ENCODE measurements at regions not wholly inside any gene's neighbourhood (a gene's known extent, or its start where the extent isn't known, plus 50 kb on each side); places are given as distances from the start of the nearest gene placed in this dataset.
A peak's percentile ranks its signal among the peaks of the same experiment; 100 is the strongest.

- H3K4me3 ChIP-seq (ENCODE audit: low read length in 2 of 2): no peak overlapping the region
- peaks cover 0 to 82% (median 4%) of the 10 kb centered on the region in 3 experiments for H3K27me3 ChIP-seq (ENCODE audit: control insufficient read depth in 3 of 3, insufficient read depth in 3 of 3, low read depth in 1 of 3, low read length in 3 of 3)
- H4K91ac ChIP-seq (ENCODE audit: low read depth, low read length, poor library complexity): no peak overlapping the region
- no peak for DNase-seq (ENCODE audit: low spot score)
- H2BK120ac ChIP-seq (ENCODE audit: low read depth, low read length): no peak overlapping the region
- H3K9me3 ChIP-seq (replicated peaks in 1 of 2; ENCODE audit: control insufficient read depth in 2 of 2, insufficient read depth in 1 of 2, low read depth in 1 of 2, low read length in 2 of 2): peaks cover 0 to 4% of the 10 kb centered on the region in 2 donors
- no peak overlapping the region for H3K4me2 ChIP-seq (ENCODE audit: insufficient read depth, low read length, poor library complexity, severe bottlenecking)
- H2BK15ac ChIP-seq (ENCODE audit: low read length): peak overlapping the region; percentile 81
- no peak overlapping the region for H3K27ac ChIP-seq (replicated peaks; ENCODE audit: low read length)
- H3K4me1 ChIP-seq (ENCODE audit: control insufficient read depth in 2 of 2, insufficient read depth in 1 of 2, low read depth in 1 of 2, low read length in 2 of 2): peaks cover 0 to 39% of the 10 kb centered on the region in 2 donors
- H3K14ac ChIP-seq (ENCODE audit: low read length): peak overlapping the region; percentile 41
- peak overlapping the region; percentile 53 for H2BK12ac ChIP-seq (ENCODE audit: low read length)
- H3K79me1 ChIP-seq (ENCODE audit: low read depth, low read length): no peaks in the 10 kb centered on the region
- H3K36me3 ChIP-seq (replicated peaks in 1 of 2; ENCODE audit: control insufficient read depth in 2 of 2, insufficient read depth in 2 of 2, low read length in 2 of 2): no peaks in the 10 kb centered on the region
- peak overlapping the region; percentile 76 for H3K18ac ChIP-seq (ENCODE audit: low read length)
- no peak overlapping the region for H3K23ac ChIP-seq (ENCODE audit: low read depth, low read length, poor library complexity)
- no CpG with 5 or more reads among the region's 7 CpGs for WGBS, 2 donors (ENCODE audit: extremely low coverage in 2 of 2, insufficient read length in 2 of 2, insufficient replicate concordance in 1 of 2)
- H3K9ac ChIP-seq (ENCODE audit: low read depth, low read length, poor library complexity): peak overlapping the region; percentile 39
- H4K8ac ChIP-seq (ENCODE audit: low read depth, low read length): no peak overlapping the region
- no peak overlapping the region for H3K4ac ChIP-seq (ENCODE audit: low read length)
- H2AK5ac ChIP-seq (ENCODE audit: low read depth, low read length): peak overlapping the region; percentile 85
- no peak overlapping the region for H2AFZ ChIP-seq (ENCODE audit: low read length)
- H2BK5ac ChIP-seq (ENCODE audit: low read length): no peak overlapping the region
These were observed 122.4 kb downstream of the MRPL14 start for GRCh38 chr6:44004625-44005506.

GRCh38 chr6:44004136-44004535, 123.1 kb downstream of the MRPL14 start:
- no peak for DNase-seq (ENCODE audit: low spot score)
- no peak overlapping the region for H3K4me3 ChIP-seq (ENCODE audit: low read length in 2 of 2)
- H3K27me3 ChIP-seq (ENCODE audit: control insufficient read depth in 3 of 3, insufficient read depth in 3 of 3, low read depth in 1 of 3, low read length in 3 of 3): peaks cover 0 to 80% (median 4%) of the 10 kb centered on the region in 3 experiments
- H3K4ac ChIP-seq (ENCODE audit: low read length): no peak overlapping the region
- H3K4me2 ChIP-seq (ENCODE audit: insufficient read depth, low read length, poor library complexity, severe bottlenecking): no peak overlapping the region
- no CpG with 5 or more reads among the region's 9 CpGs for WGBS, 2 donors (ENCODE audit: extremely low coverage in 2 of 2, insufficient read length in 2 of 2, insufficient replicate concordance in 1 of 2)
- H4K91ac ChIP-seq (ENCODE audit: low read depth, low read length, poor library complexity): no peak overlapping the region
- H2BK12ac ChIP-seq (ENCODE audit: low read length): peak overlapping the region; percentile 53
- no peak overlapping the region for H2AFZ ChIP-seq (ENCODE audit: low read length)
- H4K8ac ChIP-seq (ENCODE audit: low read depth, low read length): no peak overlapping the region
- no peaks in the 10 kb centered on the region for H3K36me3 ChIP-seq (replicated peaks in 1 of 2; ENCODE audit: control insufficient read depth in 2 of 2, insufficient read depth in 2 of 2, low read length in 2 of 2)
- peak overlapping the region; percentile 76 for H3K18ac ChIP-seq (ENCODE audit: low read length)
- H3K9me3 ChIP-seq (replicated peaks in 1 of 2; ENCODE audit: control insufficient read depth in 2 of 2, insufficient read depth in 1 of 2, low read depth in 1 of 2, low read length in 2 of 2): peaks cover 0 to 4% of the 10 kb centered on the region in 2 donors
- no peak overlapping the region for H2BK120ac ChIP-seq (ENCODE audit: low read depth, low read length)
- H3K23ac ChIP-seq (ENCODE audit: low read depth, low read length, poor library complexity): no peak overlapping the region
- H3K9ac ChIP-seq (ENCODE audit: low read depth, low read length, poor library complexity): no peak overlapping the region
- H3K4me1 ChIP-seq (ENCODE audit: control insufficient read depth in 2 of 2, insufficient read depth in 1 of 2, low read depth in 1 of 2, low read length in 2 of 2): peaks cover 0 to 39% of the 10 kb centered on the region in 2 donors
- H2AK5ac ChIP-seq (ENCODE audit: low read depth, low read length): peak overlapping the region; percentile 6
- H3K79me1 ChIP-seq (ENCODE audit: low read depth, low read length): no peaks in the 10 kb centered on the region
- no peak overlapping the region for H2BK5ac ChIP-seq (ENCODE audit: low read length)
- H3K14ac ChIP-seq (ENCODE audit: low read length): no peak overlapping the region
- peak overlapping the region; percentile 81 for H2BK15ac ChIP-seq (ENCODE audit: low read length)
- H3K27ac ChIP-seq (replicated peaks; ENCODE audit: low read length): no peak overlapping the region

- H4K8ac ChIP-seq (ENCODE audit: low read depth, low read length): no peak overlapping the region
- no peak overlapping the region for H3K9ac ChIP-seq (ENCODE audit: low read depth, low read length, poor library complexity)
- no peaks in the 10 kb centered on the region for H3K36me3 ChIP-seq (replicated peaks in 1 of 2; ENCODE audit: control insufficient read depth in 2 of 2, insufficient read depth in 2 of 2, low read length in 2 of 2)
- peaks cover 0 to 39% of the 10 kb centered on the region in 2 donors for H3K4me1 ChIP-seq (ENCODE audit: control insufficient read depth in 2 of 2, insufficient read depth in 1 of 2, low read depth in 1 of 2, low read length in 2 of 2)
- peak overlapping the region; percentile 23 for H3K14ac ChIP-seq (ENCODE audit: low read length)
- no CpG with 5 or more reads among the region's 22 CpGs for WGBS, 2 donors (ENCODE audit: extremely low coverage in 2 of 2, insufficient read length in 2 of 2, insufficient replicate concordance in 1 of 2)
- H2BK5ac ChIP-seq (ENCODE audit: low read length): peak overlapping the region; percentile 62
- H2AFZ ChIP-seq (ENCODE audit: low read length): peak overlapping the region; percentile 90
- no peak overlapping the region for H3K4ac ChIP-seq (ENCODE audit: low read length)
- H2BK120ac ChIP-seq (ENCODE audit: low read depth, low read length): peak overlapping the region; percentile 35
- peaks cover 0 to 4% of the 10 kb centered on the region in 2 donors for H3K9me3 ChIP-seq (replicated peaks in 1 of 2; ENCODE audit: control insufficient read depth in 2 of 2, insufficient read depth in 1 of 2, low read depth in 1 of 2, low read length in 2 of 2)
- DNase-seq (ENCODE audit: low spot score): no peak
- peaks cover 0 to 75% (median 4%) of the 10 kb centered on the region in 3 experiments for H3K27me3 ChIP-seq (ENCODE audit: control insufficient read depth in 3 of 3, insufficient read depth in 3 of 3, low read depth in 1 of 3, low read length in 3 of 3)
- H4K91ac ChIP-seq (ENCODE audit: low read depth, low read length, poor library complexity): peak overlapping the region; percentile 22
- H2AK5ac ChIP-seq (ENCODE audit: low read depth, low read length): peak overlapping the region; percentile 97
- H2BK12ac ChIP-seq (ENCODE audit: low read length): peak overlapping the region; percentile 35
- H3K23ac ChIP-seq (ENCODE audit: low read depth, low read length, poor library complexity): peak overlapping the region; percentile 44
- H3K27ac ChIP-seq (replicated peaks; ENCODE audit: low read length): no peak overlapping the region
- H2BK15ac ChIP-seq (ENCODE audit: low read length): peak overlapping the region; percentile 0
- H3K4me2 ChIP-seq (ENCODE audit: insufficient read depth, low read length, poor library complexity, severe bottlenecking): peak overlapping the region; percentile 87
- no peak overlapping the region for H3K4me3 ChIP-seq (ENCODE audit: low read length in 2 of 2)
- peak overlapping the region; percentile 89 for H3K18ac ChIP-seq (ENCODE audit: low read length)
- no peaks in the 10 kb centered on the region for H3K79me1 ChIP-seq (ENCODE audit: low read depth, low read length)
These were observed 123.7 kb downstream of the MRPL14 start for GRCh38 chr6:44003345-44004061.

Data from neuronal stem cell (in vitro differentiated cells).